Common myeloid progenitor, CD34-positive (primary cell): ENCODE measurements at regions not wholly inside any gene's neighbourhood (a gene's known extent, or its start where the extent isn't known, plus 50 kb on each side); places are given as distances from the start of the nearest gene placed in this dataset.

Experiments
- CTCF ChIA-PET: fragments of 350-600 bp; sonication (Branson Sonifier 250); formaldehyde crosslinking; loops from one replicate; lab custom pipeline; 2021; ENCODE audit warnings: antibody characterized with exemption; lab: Charles Lee
- POLR2A ChIA-PET: fragments of 350-600 bp; sonication (Branson Sonifier 250); formaldehyde crosslinking; loops from one replicate; lab custom pipeline; 2021; ENCODE audit warnings: antibody characterized with exemption; lab: Charles Lee
- DNase-seq, 3 donors: peaks; one replicate each; pipeline versions ENCODE4 v3.0.0 to v3.0.0-alpha.2; 2013
- H3K27ac ChIP-seq, 2 experiments: 1 replicate in 1 of 2; 2 replicates in 1 of 2; pipeline ENCODE4 v1.7.0; 2013; ENCODE audit warnings: inconsistent platforms in 2 of 2, low read length in 2 of 2, mild to moderate bottlenecking in 2 of 2, low read depth in 1 of 2, moderate library complexity in 1 of 2; ENCODE audit not compliant: severe bottlenecking in 2 of 2, insufficient read depth in 1 of 2, poor library complexity in 1 of 2
- H3K27me3 ChIP-seq, 5 experiments: replicated peaks in 2 of 5; 1 replicate in 3 of 5; 2 replicates in 2 of 5; pipeline versions ENCODE4 v1.6.1 to v1.7.0; 2013; ENCODE audit warnings: low read length in 4 of 5, mild to moderate bottlenecking in 2 of 5, moderate library complexity in 2 of 5, inconsistent platforms in 1 of 5; ENCODE audit not compliant: insufficient read depth in 5 of 5, control insufficient read depth in 4 of 5
- H3K36me3 ChIP-seq, 4 experiments: 1 replicate in 2 of 4; 2 replicates in 2 of 4; pipeline versions ENCODE4 v1.6.1 to v1.7.0; 2013; ENCODE audit warnings: low read length in 3 of 4, control low read depth in 1 of 4, mild to moderate bottlenecking in 1 of 4; ENCODE audit not compliant: control insufficient read depth in 4 of 4, insufficient read depth in 4 of 4
- H3K4me1 ChIP-seq, 4 experiments: 1 replicate in 3 of 4; 2 replicates in 1 of 4; pipeline versions ENCODE4 v1.6.1 to v1.7.1; 2013; ENCODE audit warnings: low read length in 3 of 4, mild to moderate bottlenecking in 3 of 4, control low read depth in 1 of 4, inconsistent platforms in 1 of 4, moderate library complexity in 1 of 4; ENCODE audit not compliant: control insufficient read depth in 4 of 4, insufficient read depth in 4 of 4; ENCODE audit errors: control extremely low read depth in 1 of 4
- H3K4me3 ChIP-seq, 7 experiments: 1 replicate in 4 of 7; 2 replicates in 3 of 7; pipeline versions ENCODE4 v1.5.1 to v1.7.0; 2013; ENCODE audit warnings: mild to moderate bottlenecking in 7 of 7, low read length in 6 of 7, moderate library complexity in 6 of 7, inconsistent platforms in 2 of 7, low read depth in 2 of 7, control low read depth in 1 of 7; ENCODE audit not compliant: insufficient read depth in 4 of 7, control insufficient read depth in 1 of 7; ENCODE audit errors: extremely low read depth in 1 of 7
- H3K9me3 ChIP-seq, 5 experiments: 1 replicate in 4 of 5; 2 replicates in 1 of 5; pipeline versions ENCODE4 v1.6.1 to v1.7.1; 2013; ENCODE audit warnings: low read length in 4 of 5, mild to moderate bottlenecking in 2 of 5, inconsistent platforms in 1 of 5, low read depth in 1 of 5, moderate library complexity in 1 of 5; ENCODE audit not compliant: control insufficient read depth in 4 of 5, insufficient read depth in 2 of 5; ENCODE audit errors: control extremely low read depth in 1 of 5
- WGBS: methylation state at CpG from one replicate; pipeline ENCODE4 v1.1.5; 2013; ENCODE audit not compliant: insufficient coverage; 5-methylcytosine and 5-hydroxymethylcytosine counted together

- H3K4me3 ChIP-seq, result no peak overlapping the region
- 89% methylated on average over 12 of the region's 17 CpGs for WGBS
- POLR2A ChIA-PET, result no interaction called here
- no peaks in the 10 kb centered on the region for H3K36me3 ChIP-seq
- peaks cover 0 to 8% (median 0%) of the 10 kb centered on the region in 5 experiments for H3K9me3 ChIP-seq
- CTCF ChIA-PET, result no interaction called here
- peaks cover 0 to 1% (median 0%) of the 10 kb centered on the region in 5 experiments for H3K27me3 ChIP-seq
- no peaks in the 10 kb centered on the region for H3K4me1 ChIP-seq
- DNase-seq, result no peak
- H3K27ac ChIP-seq, result no peak overlapping the region
These were observed 230.4 kb upstream of the SPRED2 start for GRCh38 chr2:65662654-65663432.

DNA sequence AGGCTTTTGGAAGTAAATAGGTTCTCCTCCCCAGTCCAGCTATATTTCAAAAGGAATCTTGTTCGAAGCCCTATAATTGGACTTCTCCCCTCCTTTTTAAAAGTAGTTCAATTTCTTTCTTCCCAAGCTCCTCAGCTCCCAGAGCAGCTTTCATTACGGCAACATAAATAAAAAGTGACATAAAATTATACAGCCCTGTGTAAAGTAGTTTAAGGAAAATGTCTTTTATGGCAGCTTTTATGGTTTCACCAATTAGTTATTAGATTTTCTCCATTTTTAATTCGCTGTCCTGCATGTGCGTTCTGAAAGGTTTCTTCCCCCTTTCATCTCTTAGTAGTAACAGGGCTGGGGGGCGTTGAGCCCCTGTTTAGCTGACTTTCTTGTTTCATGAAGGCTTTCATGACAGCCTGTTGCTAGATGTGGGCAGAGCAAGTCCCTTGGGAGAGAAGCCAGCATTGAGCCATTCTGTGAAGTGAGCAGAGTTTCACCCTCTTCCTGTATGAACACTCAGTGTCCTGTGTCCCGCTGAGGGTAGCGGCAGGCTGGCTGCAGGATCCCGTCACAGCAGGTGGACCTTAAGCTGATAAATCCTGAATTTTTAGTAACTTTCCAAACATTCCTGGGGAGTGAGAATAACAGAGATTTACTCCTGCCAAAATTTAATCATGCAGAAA is 229.7 kb upstream of the SPRED2 start:
- no peak overlapping the region for H3K4me3 ChIP-seq
- no peak overlapping the region for H3K27ac ChIP-seq
- DNase-seq, result no peak
- CTCF ChIA-PET, result no interaction called here
- POLR2A ChIA-PET, result no interaction called here
- no peaks in the 10 kb centered on the region for H3K36me3 ChIP-seq
- H3K9me3 ChIP-seq, result peaks cover 0 to 3% (median 0%) of the 10 kb centered on the region in 5 experiments
- peaks cover 0 to 1% (median 0%) of the 10 kb centered on the region in 5 experiments for H3K27me3 ChIP-seq
- 74% methylated on average over 3 of the region's 8 CpGs for WGBS
- no peaks in the 10 kb centered on the region for H3K4me1 ChIP-seq

GRCh38 chr2:65660340-65660739 is 227.9 kb upstream of the SPRED2 start:
- peaks cover 0 to 1% (median 0%) of the 10 kb centered on the region in 5 experiments for H3K27me3 ChIP-seq
- ChIA-PET POLR2A (no interaction called here), CTCF (no interaction called here)
- H3K4me1 ChIP-seq, result no peaks in the 10 kb centered on the region
- no peak overlapping the region for H3K27ac ChIP-seq
- no peaks in the 10 kb centered on the region for H3K36me3 ChIP-seq
- no peaks in the 10 kb centered on the region for H3K9me3 ChIP-seq
- H3K4me3 ChIP-seq, result no peak overlapping the region
- 100% methylated on average over 2 of the region's 6 CpGs for WGBS
- no peak for DNase-seq

GRCh38 chr2:65658881-65659280 is 226.5 kb upstream of the SPRED2 start:
- H3K4me1 ChIP-seq, result no peaks in the 10 kb centered on the region
- no peak overlapping the region for H3K27ac ChIP-seq
- peaks cover 0 to 1% (median 0%) of the 10 kb centered on the region in 5 experiments for H3K27me3 ChIP-seq
- H3K9me3 ChIP-seq, result no peaks in the 10 kb centered on the region
- DNase-seq, result no peak
- H3K36me3 ChIP-seq, result no peaks in the 10 kb centered on the region
- H3K4me3 ChIP-seq, result no peak overlapping the region
- 97% methylated on average over 2 of the region's 2 CpGs for WGBS
- ChIA-PET CTCF (no interaction called here), POLR2A (no interaction called here)

DNA sequence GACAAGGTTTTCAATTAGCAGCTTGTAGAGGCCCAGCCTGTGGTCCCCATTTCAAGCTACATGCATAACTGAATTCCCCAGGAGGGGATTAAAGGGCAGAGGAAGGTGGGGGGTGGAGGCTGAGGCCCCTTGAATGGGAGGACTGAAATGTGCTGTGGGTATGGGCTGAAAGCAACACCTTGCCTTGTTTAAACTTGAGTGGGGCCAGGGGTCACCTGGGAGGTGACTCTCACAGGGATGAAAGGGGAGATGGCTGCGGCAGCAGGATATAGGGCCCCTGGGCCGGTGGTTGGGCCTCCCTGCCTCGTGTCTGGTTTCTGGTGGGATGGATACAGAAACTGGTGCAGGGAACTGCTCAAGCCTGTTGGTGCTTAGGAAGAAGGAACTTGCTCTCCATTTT is 225.9 kb upstream of the SPRED2 start:
- 83% methylated on average over 3 of the region's 3 CpGs for WGBS
- ChIA-PET CTCF (no interaction called here), POLR2A (no interaction called here)

GRCh38 chr2:65656160-65656718 is 223.8 kb upstream of the SPRED2 start:
- Histone ChIP-seq H3K36me3 (no peaks in the 10 kb centered on the region), H3K4me3 (no peak overlapping the region), H3K27me3 (peaks cover 0 to 1% (median 0%) of the 10 kb centered on the region in 5 experiments), H3K4me1 (no peaks in the 10 kb centered on the region), H3K27ac (no peak overlapping the region), H3K9me3 (no peaks in the 10 kb centered on the region)
- ChIA-PET CTCF (no interaction called here), POLR2A (no interaction called here)
- 100% methylated on average over 2 of the region's 4 CpGs for whole genome bisulfite sequencing
- no peak for DNase-seq

More for the DNA sequence above, 225.9 kb upstream of the SPRED2 start:
- Histone ChIP-seq H3K36me3 (no peaks in the 10 kb centered on the region), H3K4me1 (no peaks in the 10 kb centered on the region), H3K27ac (no peak overlapping the region), H3K27me3 (peaks cover 0 to 1% (median 0%) of the 10 kb centered on the region in 5 experiments), H3K4me3 (no peak overlapping the region), H3K9me3 (no peaks in the 10 kb centered on the region)
- DNase-seq, result no peak

GRCh38 chr2:65655000-65655399 is 222.6 kb upstream of the SPRED2 start:
- no peaks in the 10 kb centered on the region for H3K36me3 ChIP-seq
- CTCF ChIA-PET, result no interaction called here
- H3K4me1 ChIP-seq, result no peaks in the 10 kb centered on the region
- POLR2A ChIA-PET, result no interaction called here
- H3K27me3 ChIP-seq, result peaks cover 0 to 1% (median 0%) of the 10 kb centered on the region in 5 experiments
- DNase-seq, result no peak
- WGBS, result no CpG with 5 or more reads among the region's 5 CpGs
- no peak overlapping the region for H3K27ac ChIP-seq
- no peaks in the 10 kb centered on the region for H3K9me3 ChIP-seq
- no peak overlapping the region for H3K4me3 ChIP-seq
